NCI-H187 treated with DMSO at 0.1 percent for 48 hours (cell line): ENCODE measurements at regions not wholly inside any gene's neighbourhood (a gene's known extent, or its start where the extent isn't known, plus 50 kb on each side); places are given as distances from the start of the nearest gene placed in this dataset.
"Not testable (repeated sequence)": the region's sequence is repeated elsewhere in the genome, so short reads cannot be mapped to it uniquely, and the experiment has no call there.

ENCODE experiments used
- DNase-seq: peaks from one replicate; lab custom pipeline; 2025; lab: John Stamatoyannopoulos, UW

- DNase-seq: no peak
Measured at GRCh38 chr4:26208237-26208994, 112.4 kb upstream of the RBPJ start.

DNA sequence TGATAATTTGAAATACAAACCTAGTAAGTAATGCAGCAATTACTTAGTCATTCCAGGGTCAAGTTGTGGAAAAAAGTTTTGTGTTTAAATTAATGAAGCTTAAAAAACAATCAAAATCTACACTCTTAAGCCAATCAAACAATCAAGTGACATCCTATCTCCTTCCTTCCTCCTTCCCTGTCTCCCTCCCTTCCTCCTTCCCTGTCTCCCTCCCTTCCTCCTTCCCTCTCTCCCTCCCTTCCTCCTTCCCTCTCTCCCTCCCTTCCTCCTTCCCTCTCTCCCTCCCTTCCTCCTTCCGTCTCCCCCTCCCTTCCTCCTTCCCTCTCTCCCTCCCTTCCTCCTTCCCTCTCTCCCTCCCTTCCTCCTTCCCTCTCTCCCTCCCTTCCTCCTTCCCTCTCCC lies 111.4 kb upstream of the RBPJ start:
- DNase-seq: not testable (repeated sequence)

GRCh38 chr4:26212528-26212927 lies 108.3 kb upstream of the RBPJ start:
- no peak for DNase-seq

- DNase-seq: no peak
Measured at GRCh38 chr4:26213317-26213716, 107.5 kb upstream of the RBPJ start.

GRCh38 chr4:26214994-26215393 lies 105.8 kb upstream of the RBPJ start:
- no peak for DNase-seq

DNA sequence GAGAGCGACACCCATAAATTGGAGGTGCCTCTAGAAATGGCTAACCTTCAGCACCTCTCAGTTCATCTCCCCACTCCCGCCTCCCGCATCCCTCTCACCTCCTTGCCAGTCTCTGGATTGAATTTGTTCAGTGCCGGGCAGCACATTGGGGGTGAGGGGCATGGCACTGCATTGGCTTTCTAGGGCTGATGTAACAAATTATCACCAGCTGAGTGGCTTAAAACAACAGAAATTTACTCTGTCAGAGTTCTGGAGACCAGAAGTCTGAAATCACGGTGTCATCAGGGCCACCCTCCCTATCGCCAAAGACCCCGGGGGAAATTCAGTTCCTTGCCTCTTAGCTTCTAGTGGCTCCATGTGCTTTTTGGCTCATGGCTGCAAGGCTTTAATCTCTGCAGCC lies 105.1 kb upstream of the RBPJ start:
- no peak for DNase-seq

- DNase-seq: no peak
Measured at GRCh38 chr4:26217481-26217880, 103.3 kb upstream of the RBPJ start.

DNA sequence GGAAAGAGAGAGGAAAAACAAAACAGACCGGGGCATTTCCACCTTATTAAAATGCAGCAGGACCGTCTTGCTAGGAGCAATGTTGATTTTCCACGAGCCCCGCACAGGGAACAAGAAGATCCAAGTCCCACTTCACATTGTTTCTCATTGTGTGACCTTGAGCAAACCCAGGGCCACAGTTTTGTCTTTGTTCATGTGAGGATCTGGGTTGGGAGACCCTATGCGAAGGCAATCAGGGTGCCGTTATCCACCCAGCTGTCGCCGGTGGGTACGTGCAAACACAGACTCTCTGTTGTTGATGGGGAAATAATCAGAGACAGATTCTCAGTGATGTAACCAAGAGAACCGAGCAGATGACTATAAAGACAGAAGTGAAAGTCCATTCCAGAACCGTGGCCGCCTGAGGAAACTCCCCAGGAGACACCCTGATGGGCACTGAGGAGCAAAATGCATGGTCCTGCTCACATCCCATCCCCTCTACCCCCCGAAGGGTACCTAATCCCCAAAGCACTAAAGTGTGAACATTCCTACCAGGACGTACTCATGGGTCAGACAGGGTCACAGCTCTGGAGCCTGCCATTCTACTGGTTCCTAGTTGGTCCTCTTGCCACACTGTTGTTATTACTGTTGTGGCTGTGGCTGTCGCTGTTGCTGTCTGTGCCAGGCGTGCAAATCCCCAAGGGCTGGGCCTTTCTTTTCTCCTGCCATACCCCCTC lies 102.7 kb upstream of the RBPJ start:
- no peak for DNase-seq

DNA sequence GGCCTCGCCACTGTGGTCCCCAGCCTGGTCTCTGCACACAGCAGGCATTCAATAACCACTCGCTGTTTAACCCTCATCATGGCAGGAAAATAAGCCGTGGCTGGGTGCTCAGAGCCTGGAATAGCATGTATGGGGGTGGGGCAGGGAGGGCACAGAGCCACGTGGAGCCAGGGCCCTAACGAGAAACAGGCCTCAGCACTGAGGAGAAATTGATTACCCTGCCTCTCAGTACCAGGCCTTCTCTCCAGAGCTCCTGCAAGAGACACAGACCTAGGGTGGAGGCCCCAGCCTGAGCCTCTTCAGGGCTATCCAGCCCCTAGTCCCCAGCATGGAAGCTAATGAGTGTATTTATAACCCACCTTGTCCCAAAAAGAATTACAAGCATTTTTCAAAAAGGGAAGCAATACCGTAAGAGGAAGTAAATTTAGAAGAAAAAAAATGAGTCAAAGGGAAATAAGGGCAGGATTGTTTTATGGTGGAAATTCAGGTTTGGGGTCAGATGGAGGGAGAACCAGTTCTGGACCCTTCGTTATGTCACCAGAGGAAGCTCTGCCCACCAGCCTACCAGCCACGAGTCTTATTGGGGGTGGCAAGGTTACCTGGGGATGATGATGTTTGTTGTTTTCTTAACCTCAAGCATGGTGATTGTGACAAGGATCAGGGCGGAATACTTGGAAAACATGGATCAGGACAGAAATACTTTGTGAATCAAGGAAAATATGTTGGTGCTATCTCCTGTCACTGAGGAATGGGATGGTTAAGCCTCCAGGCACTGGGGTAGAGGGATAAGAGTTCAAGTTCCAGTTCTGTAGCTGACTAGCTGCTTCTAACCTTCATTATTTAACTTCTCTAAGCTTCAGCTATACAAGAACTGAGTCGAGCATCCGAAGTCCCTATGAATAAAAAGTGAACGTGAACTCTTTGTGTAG lies 101.9 kb upstream of the RBPJ start:
- DNase-seq: no peak

- DNase-seq: no peak
Measured at GRCh38 chr4:26220696-26221095, 100.1 kb upstream of the RBPJ start.

- DNase-seq: no peak
Measured at GRCh38 chr4:26223155-26223554, 97.7 kb upstream of the RBPJ start.

- DNase-seq: peak; percentile 97
Measured at GRCh38 chr4:26226629-26227376, 94.0 kb upstream of the RBPJ start.

DNA sequence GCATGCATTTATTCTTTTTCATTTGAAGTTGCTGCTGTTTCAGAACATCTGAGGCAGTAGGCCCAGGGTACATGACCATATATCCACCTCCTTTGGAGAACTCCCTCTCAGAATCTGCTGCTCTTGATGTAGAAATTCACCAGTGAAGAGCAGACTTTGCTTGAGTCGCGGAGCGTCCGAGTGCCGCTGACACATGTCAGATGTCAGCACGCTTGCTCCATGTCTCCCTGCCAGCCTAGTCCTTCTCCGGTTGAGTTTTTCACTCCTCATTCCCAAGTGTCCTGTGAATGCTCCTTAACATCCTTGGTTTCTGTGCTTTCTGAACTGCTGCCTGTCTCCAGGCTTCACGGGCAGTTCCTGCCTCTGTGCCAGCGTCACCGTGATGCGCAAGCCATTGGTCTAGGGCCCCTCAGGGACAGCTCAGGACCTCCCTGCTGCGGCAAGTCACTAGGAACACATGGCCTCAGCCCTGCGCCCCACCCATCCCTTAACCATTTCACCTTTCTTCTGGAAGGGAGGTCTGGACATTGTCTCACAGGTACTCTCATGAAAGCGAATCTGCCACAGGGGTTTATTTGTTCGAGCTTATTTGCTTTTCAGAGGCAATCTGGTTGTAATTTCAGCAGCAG lies 93.1 kb upstream of the RBPJ start:
- DNase-seq: no peak

DNA sequence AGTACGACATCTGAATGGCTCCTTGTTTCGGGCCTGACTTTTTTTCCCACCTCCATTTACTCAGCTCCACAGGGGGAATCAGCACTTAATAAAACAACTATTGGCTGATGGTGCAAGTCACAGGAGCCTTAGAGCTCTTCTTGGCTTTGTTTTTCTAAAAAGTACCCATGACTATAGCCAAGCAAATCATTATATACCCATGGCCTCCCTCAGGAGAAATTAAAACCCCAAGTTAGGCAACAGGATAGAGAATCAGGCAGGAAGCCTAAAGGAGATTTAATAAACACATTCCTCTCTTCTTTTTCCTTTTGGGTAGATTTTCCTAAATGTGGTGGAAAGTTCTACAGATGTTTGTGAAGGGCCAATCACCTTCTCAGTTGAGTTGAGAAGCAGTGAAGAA lies 91.9 kb upstream of the RBPJ start:
- no peak for DNase-seq

DNA sequence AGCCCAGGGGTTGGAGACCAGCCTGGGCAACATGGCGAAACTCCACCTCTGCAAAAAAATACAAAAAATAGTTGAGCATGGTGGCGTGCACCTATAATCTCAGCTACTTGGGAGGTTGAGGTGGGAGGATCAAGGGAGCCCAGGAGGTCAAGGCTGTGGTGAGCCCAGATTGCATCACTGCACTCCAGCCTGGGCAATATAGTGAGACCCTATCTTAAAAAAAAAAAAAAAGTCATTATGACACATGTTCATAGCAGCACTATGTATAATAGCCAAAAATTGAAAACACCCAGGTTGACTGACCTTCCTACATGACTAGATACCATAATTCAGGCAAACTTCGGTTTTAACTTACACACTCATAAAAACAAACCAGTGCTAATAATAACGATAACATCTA lies 90.8 kb upstream of the RBPJ start:
- no peak for DNase-seq

DNA sequence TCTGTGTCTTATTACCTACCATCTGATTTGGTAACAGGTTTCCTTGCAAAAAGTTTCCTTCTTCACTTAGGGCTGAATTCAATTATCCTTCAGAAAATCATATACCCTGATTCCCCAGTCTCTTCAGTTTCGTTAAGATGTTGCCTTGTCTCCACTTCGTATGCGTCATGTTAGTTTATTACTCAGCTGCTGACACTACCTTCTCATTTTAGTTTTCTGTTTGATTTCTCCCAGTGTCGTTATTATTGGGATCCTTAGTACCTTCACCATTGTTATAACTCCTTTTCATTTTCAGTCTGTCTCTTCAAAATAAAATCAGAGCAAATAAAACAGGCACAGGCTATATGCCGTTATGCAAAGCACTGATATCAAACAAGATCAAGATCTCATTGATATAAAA lies 87.5 kb upstream of the RBPJ start:
- DNase-seq: no peak

GRCh38 chr4:26235500-26235899 lies 85.3 kb upstream of the RBPJ start:
- no peak for DNase-seq

DNA sequence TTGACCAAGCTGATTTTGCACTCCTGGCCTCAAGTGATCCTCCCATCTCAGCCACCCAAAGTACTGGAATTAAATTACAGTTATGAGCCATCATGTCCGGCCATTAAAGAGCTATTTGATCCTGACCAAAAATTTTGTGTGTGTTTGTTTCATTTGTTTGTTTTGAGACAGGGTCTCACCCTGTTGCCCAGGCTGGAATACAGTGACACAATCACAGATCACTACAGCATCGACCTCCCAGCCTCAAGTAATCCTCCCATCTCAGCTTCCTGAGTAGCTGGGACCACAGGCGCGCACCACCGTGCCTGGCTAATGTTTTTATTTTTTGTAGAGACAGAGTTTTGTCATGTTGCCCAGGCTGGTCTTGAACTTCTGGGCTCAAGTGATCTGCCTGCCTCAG lies 82.9 kb upstream of the RBPJ start:
- no peak for DNase-seq

GRCh38 chr4:26238426-26238777 lies 82.4 kb upstream of the RBPJ start:
- no peak for DNase-seq

- peak; percentile 88 for DNase-seq
Measured at GRCh38 chr4:26238778-26239679, 81.8 kb upstream of the RBPJ start.
